H9 (cell line): ENCODE measurements at regions not wholly inside any gene's neighbourhood (a gene's known extent, or its start where the extent isn't known, plus 50 kb on each side); places are given as distances from the start of the nearest gene placed in this dataset.

Source experiments
- DNase-seq: peaks from one replicate; pipeline ENCODE4 v3.0.0-alpha.2; 2017
- H2AFZ ChIP-seq: one replicate; pipeline ENCODE4 v1.6.1; 2013; ENCODE audit warnings: mild to moderate bottlenecking, low read length, control low read depth, moderate library complexity
- H2AK5ac ChIP-seq: 2 replicates; pipeline ENCODE4 v1.6.1; 2013; ENCODE audit warnings: low read length, control low read depth, mixed read lengths; ENCODE audit not compliant: insufficient read length
- H2BK120ac ChIP-seq: one replicate; pipeline ENCODE4 v1.6.1; 2013; ENCODE audit warnings: low read depth, mild to moderate bottlenecking, low read length, control low read depth, inconsistent platforms; ENCODE audit not compliant: poor library complexity, severe bottlenecking
- H2BK12ac ChIP-seq: 2 replicates; pipeline ENCODE4 v1.6.1; 2013; ENCODE audit warnings: low read length, control low read depth, mixed read lengths, low read depth; ENCODE audit not compliant: insufficient read length
- H2BK15ac ChIP-seq: 2 replicates; pipeline ENCODE4 v1.6.1; 2013; ENCODE audit warnings: low read depth, low read length, control low read depth
- H2BK20ac ChIP-seq: one replicate; pipeline ENCODE4 v1.6.1; 2013; ENCODE audit warnings: low read depth, mild to moderate bottlenecking, low read length, control low read depth, inconsistent platforms; ENCODE audit not compliant: poor library complexity, severe bottlenecking
- H2BK5ac ChIP-seq: 2 replicates; pipeline ENCODE4 v1.6.1; 2013; ENCODE audit warnings: low read length, control low read depth, mixed read lengths; ENCODE audit not compliant: insufficient read length
- H3K14ac ChIP-seq: 2 replicates; pipeline ENCODE4 v1.6.1; 2013; ENCODE audit warnings: low read length, control low read depth; ENCODE audit not compliant: insufficient read depth
- H3K18ac ChIP-seq: 2 replicates; pipeline ENCODE4 v1.6.1; 2013; ENCODE audit warnings: low read depth, mild to moderate bottlenecking, mixed read lengths, low read length, control low read depth; ENCODE audit not compliant: insufficient read length
- H3K23ac ChIP-seq: 2 replicates; pipeline ENCODE4 v1.6.1; 2013; ENCODE audit warnings: low read length, control low read depth, mixed read lengths, low read depth; ENCODE audit not compliant: insufficient read length
- H3K23me2 ChIP-seq: 2 replicates; pipeline ENCODE4 v1.6.1; 2013; ENCODE audit warnings: low read depth, mild to moderate bottlenecking, mixed read lengths, low read length, control low read depth; ENCODE audit not compliant: insufficient read length, poor library complexity, severe bottlenecking
- H3K27ac ChIP-seq: 2 replicates; pipeline ENCODE4 v1.5.1; 2013; ENCODE audit warnings: low read length, control low read depth, mixed read lengths, low read depth; ENCODE audit not compliant: insufficient read length
- H3K27me3 ChIP-seq: 2 replicates; pipeline ENCODE4 v1.6.1; 2013; ENCODE audit warnings: low read length, control low read depth, inconsistent platforms; ENCODE audit not compliant: insufficient read depth
- H3K4ac ChIP-seq: 2 replicates; pipeline ENCODE4 v1.6.1; 2013; ENCODE audit warnings: low read depth, mild to moderate bottlenecking, control low read depth, inconsistent platforms, low read length, moderate library complexity
- H3K4me1 ChIP-seq: 2 replicates; pipeline ENCODE4 v1.6.1; 2013; ENCODE audit warnings: low read length, control low read depth, inconsistent platforms; ENCODE audit not compliant: insufficient read depth
- H3K4me2 ChIP-seq: 2 replicates; pipeline ENCODE4 v1.6.1; 2013; ENCODE audit warnings: low read length, control low read depth, mixed read lengths; ENCODE audit not compliant: insufficient read length, insufficient read depth
- H3K56ac ChIP-seq: 2 replicates; pipeline ENCODE4 v1.6.1; 2013; ENCODE audit warnings: low read depth, mild to moderate bottlenecking, mixed read lengths, low read length, control low read depth; ENCODE audit not compliant: insufficient read length
- H3K79me1 ChIP-seq: 2 replicates; pipeline ENCODE4 v1.6.1; 2013; ENCODE audit warnings: low read depth, mild to moderate bottlenecking, moderate library complexity, low read length, control low read depth, inconsistent platforms; ENCODE audit not compliant: insufficient read depth, poor library complexity, severe bottlenecking
- H3K79me2 ChIP-seq: 2 replicates; pipeline ENCODE4 v1.6.1; 2013; ENCODE audit warnings: low read length, control low read depth, inconsistent platforms; ENCODE audit not compliant: insufficient read depth
- H3K9ac ChIP-seq: 2 replicates; pipeline ENCODE4 v1.6.1; 2013; ENCODE audit warnings: low read length, control low read depth, mixed read lengths; ENCODE audit not compliant: insufficient read length; ENCODE audit errors: extremely low read depth
- H3K9me3 ChIP-seq: one replicate; pipeline ENCODE4 v1.6.1; 2013; ENCODE audit warnings: low read depth, low read length, inconsistent platforms; ENCODE audit not compliant: control insufficient read depth
- H3T11ph ChIP-seq: one replicate; pipeline ENCODE4 v1.6.1; 2013; ENCODE audit warnings: mild to moderate bottlenecking, low read length, control low read depth, inconsistent platforms
- H4K20me1 ChIP-seq: one replicate; pipeline ENCODE4 v1.6.1; 2013; ENCODE audit not compliant: control insufficient read depth, insufficient read length, insufficient read depth
- H4K5ac ChIP-seq: 2 replicates; pipeline ENCODE4 v1.6.1; 2013; ENCODE audit warnings: low read depth, mild to moderate bottlenecking, mixed read lengths, low read length, control low read depth; ENCODE audit not compliant: insufficient read length
- H4K8ac ChIP-seq: replicated peaks from 2 replicates; pipeline ENCODE4 v1.6.1; 2013; ENCODE audit warnings: low read length, control low read depth, mixed read lengths, low read depth; ENCODE audit not compliant: insufficient read length
- H4K91ac ChIP-seq: 2 replicates; pipeline ENCODE4 v1.6.1; 2013; ENCODE audit warnings: low read depth, mild to moderate bottlenecking, moderate library complexity, mixed read lengths, low read length, control low read depth; ENCODE audit not compliant: insufficient read length
- H3K27ac Mint-ChIP-seq, 3 experiments: 2 replicates in 2 of 3; 3 replicates in 1 of 3; pipeline ENCODE4 v1.8.0; 2020 to 2021; ENCODE audit warnings: mixed read lengths in 3 of 3, mild to moderate bottlenecking in 1 of 3, moderate library complexity in 1 of 3
- H3K27me3 Mint-ChIP-seq: 2 replicates; pipeline ENCODE4 v1.8.0; 2021; ENCODE audit warnings: low read depth, mild to moderate bottlenecking, moderate library complexity, mixed read lengths
- H3K36me3 Mint-ChIP-seq, 3 experiments: 2 replicates in 2 of 3; 3 replicates in 1 of 3; pipeline ENCODE4 v1.8.0; 2020 to 2021; ENCODE audit warnings: low read depth in 3 of 3, mixed read lengths in 3 of 3; ENCODE audit not compliant: insufficient read depth in 1 of 3
- H3K4me1 Mint-ChIP-seq, 2 experiments: 2 replicates each; pipeline ENCODE4 v1.8.0; 2020; ENCODE audit warnings: mixed read lengths in 2 of 2
- H3K4me3 Mint-ChIP-seq, 2 experiments: 2 replicates in 1 of 2; 3 replicates in 1 of 2; pipeline ENCODE4 v1.8.0; 2020 to 2021; ENCODE audit warnings: mild to moderate bottlenecking in 2 of 2, mixed read lengths in 2 of 2, moderate library complexity in 1 of 2
- H3K9me3 Mint-ChIP-seq, 2 experiments: 2 replicates in 1 of 2; 3 replicates in 1 of 2; pipeline ENCODE4 v1.8.0; 2020; ENCODE audit warnings: mild to moderate bottlenecking in 2 of 2, mixed read lengths in 2 of 2, moderate library complexity in 1 of 2
- CTCF ChIP-seq: fragments of 200-600 bp; sonication (generic); conservative IDR thresholded peaks from 3 replicates; pipeline ENCODE4 v1.8.0; 2021; ENCODE audit warnings: antibody characterized with exemption, mild to moderate bottlenecking
- WGBS: extraction: QIAGEN DNeasy Blood & Tissue Kit; methylation state at CpG from one replicate; pipeline ENCODE4 v1.1.7; 2013; ENCODE audit warnings: missing lambda C conversion rate, low lambda C conversion rate, mixed read lengths; ENCODE audit not compliant: insufficient read length; ENCODE audit errors: extremely low coverage; 5-methylcytosine and 5-hydroxymethylcytosine counted together

GRCh38 chr13:90091611-90092010 is 1255.9 kb upstream of the MIR17HG start:
- no peak overlapping the region for H4K91ac ChIP-seq
- H3K27ac ChIP-seq = no peak overlapping the region
- no peaks in the 10 kb centered on the region for H3K4me1 ChIP-seq
- WGBS = no CpG with 5 or more reads among the region's 4 CpGs
- H3K9me3 Mint-ChIP-seq = peaks cover 0 to 2% of the 10 kb centered on the region in 2 experiments; a peak in 1 of 5 replicates
- no peaks in the 10 kb centered on the region for H4K20me1 ChIP-seq
- H2BK120ac ChIP-seq = no peak overlapping the region
- no peaks in the 10 kb centered on the region for H3K79me1 ChIP-seq
- no peak overlapping the region for H2BK5ac ChIP-seq
- H3K9ac ChIP-seq = no peak overlapping the region
- H3K36me3 Mint-ChIP-seq = no peaks in the 10 kb centered on the region
- no peak overlapping the region for H3K27ac Mint-ChIP-seq
- no peak overlapping the region for H2BK20ac ChIP-seq
- no peak for TF ChIP-seq CTCF
- no peaks in the 10 kb centered on the region for H3K27me3 ChIP-seq
- H2AFZ ChIP-seq = no peak overlapping the region
- no peak overlapping the region for H3K23ac ChIP-seq
- no peak overlapping the region for H2BK12ac ChIP-seq
- H3K4me1 Mint-ChIP-seq = peaks cover 0 to 4% of the 10 kb centered on the region in 2 experiments; a peak in 1 of 4 replicates
- H3K9me3 ChIP-seq = no peaks in the 10 kb centered on the region
- no peak overlapping the region for H4K8ac ChIP-seq
- no peak for DNase-seq
- no peak overlapping the region for H3K14ac ChIP-seq
- no peak overlapping the region for H3K18ac ChIP-seq
- no peak overlapping the region for H3K56ac ChIP-seq
- H2AK5ac ChIP-seq = no peak overlapping the region
- H3K4ac ChIP-seq = no peak overlapping the region
- H3K4me2 ChIP-seq = no peak overlapping the region
- H3K4me3 Mint-ChIP-seq = no peak overlapping the region
- no peaks in the 10 kb centered on the region for H3K79me2 ChIP-seq
- H3K27me3 Mint-ChIP-seq = no peaks in the 10 kb centered on the region
- H2BK15ac ChIP-seq = no peak overlapping the region
- no peaks in the 10 kb centered on the region for H3K23me2 ChIP-seq
- no peak overlapping the region for H4K5ac ChIP-seq
- H3T11ph ChIP-seq = no peak overlapping the region
